Smooth muscle cell (in vitro differentiated cells): ENCODE measurements at regions not wholly inside any gene's neighbourhood (a gene's known extent, or its start where the extent isn't known, plus 50 kb on each side); places are given as distances from the start of the nearest gene placed in this dataset.
"Not testable (repeated sequence)": the region's sequence is repeated elsewhere in the genome, so short reads cannot be mapped to it uniquely, and the experiment has no call there.

Experiments used
- DNase-seq: peaks from one replicate; lab custom pipeline; 2025; ENCODE audit not compliant: unreplicated experiment; lab: John Stamatoyannopoulos, UW
- H2AFZ ChIP-seq: fragments of 200-600 bp; sonication (generic); 2 replicates; pipeline ENCODE4 v1.6.0; 2016; ENCODE audit warnings: antibody characterized with exemption, low read depth, mild to moderate bottlenecking
- H3F3A ChIP-seq: fragments of 200-600 bp; sonication (generic); 2 replicates; pipeline ENCODE4 v1.6.0; 2017; ENCODE audit warnings: antibody characterized with exemption, low read depth
- H3K27ac ChIP-seq: fragments of 200-600 bp; sonication (generic); 2 replicates; pipeline ENCODE4 v1.5.1; 2016; ENCODE audit warnings: low read depth, mild to moderate bottlenecking
- H3K27me3 ChIP-seq: fragments of 200-600 bp; sonication (generic); 2 replicates; pipeline ENCODE4 v1.6.1; 2016; ENCODE audit warnings: low read depth, mild to moderate bottlenecking
- H3K36me3 ChIP-seq: fragments of 200-600 bp; sonication (generic); 2 replicates; pipeline ENCODE4 v1.5.1; 2016; ENCODE audit warnings: low read depth
- H3K4me1 ChIP-seq: fragments of 200-600 bp; sonication (generic); 2 replicates; pipeline ENCODE4 v1.5.1; 2016; ENCODE audit warnings: low read depth
- H3K4me2 ChIP-seq: fragments of 200-600 bp; sonication (generic); 2 replicates; pipeline ENCODE4 v1.6.0; 2016; ENCODE audit warnings: mild to moderate bottlenecking
- H3K4me3 ChIP-seq: fragments of 200-600 bp; sonication (generic); 2 replicates; pipeline ENCODE4 v1.5.1; 2016; ENCODE audit warnings: mild to moderate bottlenecking
- H3K79me2 ChIP-seq: fragments of 200-600 bp; sonication (generic); 2 replicates; pipeline ENCODE4 v1.6.0; 2016; ENCODE audit warnings: low read depth, mild to moderate bottlenecking
- H3K9ac ChIP-seq: fragments of 200-600 bp; sonication (generic); 2 replicates; pipeline ENCODE4 v1.6.0; 2016; ENCODE audit warnings: low read depth
- H3K9me3 ChIP-seq: fragments of 200-600 bp; sonication (generic); replicated peaks from 2 replicates; pipeline ENCODE4 v1.5.1; 2016; ENCODE audit warnings: low read depth
- H4K20me1 ChIP-seq: fragments of 200-600 bp; sonication (generic); 2 replicates; pipeline ENCODE4 v1.6.0; 2016; ENCODE audit warnings: low read depth
- WGBS: methylation state at CpG from one replicate; pipeline ENCODE4 v1.1.7; 2016; ENCODE audit warnings: low lambda C conversion rate; 5-methylcytosine and 5-hydroxymethylcytosine counted together
- TF ChIP-seq, protein P1 (sequence below): fragments of 200-600 bp; sonication (generic); IDR thresholded peaks from 2 replicates; pipeline ENCODE4 v1.5.1; 2017; ENCODE audit warnings: borderline replicate concordance, mild to moderate bottlenecking, antibody characterized with exemption; ENCODE audit not compliant: insufficient read depth, poor library complexity, severe bottlenecking

DNA sequence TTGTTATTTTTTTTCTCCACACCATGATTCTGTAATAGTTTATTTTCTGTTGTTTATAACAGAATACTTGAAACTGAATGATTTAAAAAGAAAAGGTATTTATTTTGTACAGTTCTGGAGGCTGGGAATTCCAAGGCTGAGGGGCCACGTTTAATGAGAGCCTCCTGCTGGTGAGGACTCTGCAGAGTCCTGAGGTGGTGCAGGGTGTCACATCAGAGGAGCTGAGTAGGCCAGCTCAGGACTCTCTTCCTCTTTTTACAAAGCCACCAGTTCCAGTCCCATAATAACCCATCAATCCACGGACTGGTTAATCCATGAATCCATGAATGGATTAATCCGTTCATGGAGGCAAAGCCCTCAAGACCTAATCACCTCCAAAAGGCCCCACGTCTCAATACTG, 71.6 kb downstream of the TFAP2A start:
- Histone ChIP-seq H3K27me3 (no peaks in the 10 kb centered on the region), H3F3A (no peaks in the 10 kb centered on the region), H2AFZ (no peak overlapping the region), H3K4me3 (no peak overlapping the region), H3K36me3 (no peaks in the 10 kb centered on the region), H3K4me1 (no peaks in the 10 kb centered on the region), H3K9me3 (no peaks in the 10 kb centered on the region), H3K4me2 (no peak overlapping the region), H3K79me2 (no peaks in the 10 kb centered on the region), H4K20me1 (no peaks in the 10 kb centered on the region), H3K27ac (no peak overlapping the region), H3K9ac (no peak overlapping the region)
- TF ChIP-seq, protein P1, sequence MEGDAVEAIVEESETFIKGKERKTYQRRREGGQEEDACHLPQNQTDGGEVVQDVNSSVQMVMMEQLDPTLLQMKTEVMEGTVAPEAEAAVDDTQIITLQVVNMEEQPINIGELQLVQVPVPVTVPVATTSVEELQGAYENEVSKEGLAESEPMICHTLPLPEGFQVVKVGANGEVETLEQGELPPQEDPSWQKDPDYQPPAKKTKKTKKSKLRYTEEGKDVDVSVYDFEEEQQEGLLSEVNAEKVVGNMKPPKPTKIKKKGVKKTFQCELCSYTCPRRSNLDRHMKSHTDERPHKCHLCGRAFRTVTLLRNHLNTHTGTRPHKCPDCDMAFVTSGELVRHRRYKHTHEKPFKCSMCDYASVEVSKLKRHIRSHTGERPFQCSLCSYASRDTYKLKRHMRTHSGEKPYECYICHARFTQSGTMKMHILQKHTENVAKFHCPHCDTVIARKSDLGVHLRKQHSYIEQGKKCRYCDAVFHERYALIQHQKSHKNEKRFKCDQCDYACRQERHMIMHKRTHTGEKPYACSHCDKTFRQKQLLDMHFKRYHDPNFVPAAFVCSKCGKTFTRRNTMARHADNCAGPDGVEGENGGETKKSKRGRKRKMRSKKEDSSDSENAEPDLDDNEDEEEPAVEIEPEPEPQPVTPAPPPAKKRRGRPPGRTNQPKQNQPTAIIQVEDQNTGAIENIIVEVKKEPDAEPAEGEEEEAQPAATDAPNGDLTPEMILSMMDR: no peak
- WGBS: 62% methylated on average over 4 of the region's 4 CpGs
- DNase-seq: no peak

- no peak overlapping the region for H2AFZ ChIP-seq
- no peaks in the 10 kb centered on the region for H3K79me2 ChIP-seq
- H3K4me2 ChIP-seq: no peak overlapping the region
- no peak overlapping the region for H3K27ac ChIP-seq
- no peaks in the 10 kb centered on the region for H3K27me3 ChIP-seq
- TF ChIP-seq, protein P1: no peak
- WGBS: 80% methylated on average over 4 of the region's 4 CpGs
- no peak overlapping the region for H3K9ac ChIP-seq
- no peaks in the 10 kb centered on the region for H3K9me3 ChIP-seq
- no peaks in the 10 kb centered on the region for H4K20me1 ChIP-seq
- no peak for DNase-seq
- H3F3A ChIP-seq: no peaks in the 10 kb centered on the region
- no peaks in the 10 kb centered on the region for H3K4me1 ChIP-seq
- no peak overlapping the region for H3K4me3 ChIP-seq
- H3K36me3 ChIP-seq: no peaks in the 10 kb centered on the region
Observed at GRCh38 chr6:10341605-10342004, 73.3 kb downstream of the TFAP2A start.

- 39% methylated on average over 16 of the region's 16 CpGs for WGBS
- H3K4me2 ChIP-seq: peak overlapping the region; percentile 51
- H3K79me2 ChIP-seq: no peaks in the 10 kb centered on the region
- no peaks in the 10 kb centered on the region for H4K20me1 ChIP-seq
- H3K36me3 ChIP-seq: no peaks in the 10 kb centered on the region
- H3K9me3 ChIP-seq: no peaks in the 10 kb centered on the region
- no peak overlapping the region for H3K4me3 ChIP-seq
- no peaks in the 10 kb centered on the region for H3K27me3 ChIP-seq
- no peaks in the 10 kb centered on the region for H3F3A ChIP-seq
- H3K9ac ChIP-seq: peak overlapping the region; percentile 26
- H3K4me1 ChIP-seq: no peaks in the 10 kb centered on the region
- TF ChIP-seq, protein P1: no peak
- peak overlapping the region; percentile 41 for H2AFZ ChIP-seq
- H3K27ac ChIP-seq: peak overlapping the region; percentile 80
- DNase-seq: no peak
Observed at GRCh38 chr6:10338151-10338550, 76.7 kb downstream of the TFAP2A start.

- H3K9ac ChIP-seq, H2AFZ ChIP-seq, H3K4me1 ChIP-seq, H4K20me1 ChIP-seq, DNase-seq, H3K9me3 ChIP-seq, H3K4me2 ChIP-seq, H3K4me3 ChIP-seq, H3K27me3 ChIP-seq, H3F3A ChIP-seq, H3K36me3 ChIP-seq, H3K27ac ChIP-seq, H3K79me2 ChIP-seq: not testable (repeated sequence)
- 99% methylated on average over 11 of the region's 27 CpGs for WGBS
Observed at GRCh38 chr6:10337376-10337775, 77.5 kb downstream of the TFAP2A start.
